Caco-2 (cell line): ENCODE measurements at regions not wholly inside any gene's neighbourhood (a gene's known extent, or its start where the extent isn't known, plus 50 kb on each side); places are given as distances from the start of the nearest gene placed in this dataset.

Experiments used
- BruUV-seq: library from RNA; stranded (reverse); fragments of 400-500 nt; replicated peaks from 2 replicates; lab custom pipeline; 2021; lab: Mats Ljungman, UMichigan
- CTCF ChIA-PET: fragments of 300-600 bp; sonication (Branson Sonifier 250); formaldehyde crosslinking; loops from one replicate; lab custom pipeline; 2022; ENCODE audit warnings: antibody characterized with exemption; lab: Charles Lee
- POLR2A ChIA-PET: fragments of 300-600 bp; sonication (Branson Sonifier 250); formaldehyde crosslinking; loops from one replicate; lab custom pipeline; 2022; ENCODE audit warnings: antibody characterized with exemption; lab: Charles Lee
- DNase-seq, 2 experiments: peaks; one replicate each; pipeline versions ENCODE4 v3.0.0 to v3.0.0-alpha.2; 2020 to 2022
- H3K27me3 ChIP-seq: replicated peaks from 2 replicates; pipeline ENCODE4 v1.6.0; 2011; ENCODE audit warnings: low read length; ENCODE audit not compliant: control insufficient read depth, insufficient read depth
- H3K36me3 ChIP-seq: 2 replicates; pipeline ENCODE4 v1.5.1; 2011; ENCODE audit warnings: low read length; ENCODE audit not compliant: control insufficient read depth, insufficient read depth
- H3K4me1 ChIP-seq: fragments of 250-450 bp; sonication (Bioruptor Pico); 2 replicates; pipeline ENCODE4 v1.5.1; 2020; ENCODE audit warnings: mild to moderate bottlenecking
- H3K4me3 ChIP-seq: 2 replicates; pipeline ENCODE4 v1.5.1; 2011; ENCODE audit warnings: low read depth, mild to moderate bottlenecking, control low read depth, low read length
- H3K9me3 ChIP-seq: fragments of 250-450 bp; sonication (Bioruptor Pico); 2 replicates; pipeline ENCODE4 v1.5.1; 2020; ENCODE audit warnings: mild to moderate bottlenecking, moderate library complexity
- H3K27ac Mint-ChIP-seq: one replicate; pipeline ENCODE4 v1.8.0; 2022; ENCODE audit warnings: mixed read lengths; ENCODE audit not compliant: unreplicated experiment
- H3K27me3 Mint-ChIP-seq: one replicate; pipeline ENCODE4 v1.8.0; 2022; ENCODE audit warnings: mixed read lengths; ENCODE audit not compliant: insufficient read depth, unreplicated experiment
- H3K36me3 Mint-ChIP-seq: one replicate; pipeline ENCODE4 v1.8.0; 2022; ENCODE audit warnings: mild to moderate bottlenecking, mixed read lengths; ENCODE audit not compliant: insufficient read depth, unreplicated experiment
- H3K4me1 Mint-ChIP-seq: one replicate; pipeline ENCODE4 v1.8.0; 2022; ENCODE audit warnings: low read depth, mixed read lengths; ENCODE audit not compliant: unreplicated experiment
- H3K4me3 Mint-ChIP-seq: one replicate; pipeline ENCODE4 v1.8.0; 2022; ENCODE audit warnings: mild to moderate bottlenecking, moderate library complexity, mixed read lengths; ENCODE audit not compliant: unreplicated experiment
- H3K9me3 Mint-ChIP-seq: one replicate; pipeline ENCODE4 v1.8.0; 2022; ENCODE audit warnings: mixed read lengths; ENCODE audit not compliant: unreplicated experiment
- CTCF ChIP-seq, 2 experiments: fragments of 200-600 bp in 1 of 2; IDR thresholded peaks; 1 replicate in 1 of 2; 2 replicates in 1 of 2; pipeline versions ENCODE4 v1.5.1 to v1.8.0; 2011 to 2022; ENCODE audit warnings: antibody characterized with exemption in 1 of 2, control low read depth in 1 of 2, inconsistent platforms in 1 of 2, low read depth in 1 of 2, low read length in 1 of 2, mild to moderate bottlenecking in 1 of 2, moderate library complexity in 1 of 2; ENCODE audit not compliant: insufficient read depth in 1 of 2, severe bottlenecking in 1 of 2, unreplicated experiment in 1 of 2
- intact Hi-C: fragments of 100-400 bp; cut with micrococcal nuclease; formaldehyde crosslinking; loops from one replicate; pipeline ENCODE4 v1.10.0; 2022; ENCODE audit not compliant: unreplicated experiment

GRCh38 chr20:59441306-59441705, 140.9 kb downstream of the EDN3 start:
- H3K36me3 ChIP-seq: no peaks in the 10 kb centered on the region
- H3K27me3 Mint-ChIP-seq: peaks cover 42% of the 10 kb centered on the region
- no peaks in the 10 kb centered on the region for H3K9me3 Mint-ChIP-seq
- H3K36me3 Mint-ChIP-seq: no peaks in the 10 kb centered on the region
- BruUV-seq: no TSS peak
- no peak overlapping the region for H3K4me3 Mint-ChIP-seq
- intact Hi-C loops: no loop called here
- peaks cover 5% of the 10 kb centered on the region for H3K27me3 ChIP-seq
- H3K4me3 ChIP-seq: no peak overlapping the region
- no peak for DNase-seq
- TF ChIP-seq CTCF (IDR thresholded peaks at IDR 0.05; ENCODE audit: insufficient read depth in 1 of 2, low read depth in 1 of 2, low read length in 1 of 2, severe bottlenecking in 1 of 2, unreplicated experiment in 1 of 2): no peak
- H3K4me1 Mint-ChIP-seq: no peaks in the 10 kb centered on the region
- no peak overlapping the region for H3K27ac Mint-ChIP-seq
- no peaks in the 10 kb centered on the region for H3K9me3 ChIP-seq
- POLR2A ChIA-PET: no interaction called here
- peaks cover 7% of the 10 kb centered on the region; the same call in 1 of the 2 replicates for H3K4me1 ChIP-seq
- CTCF ChIA-PET: no interaction called here

DNA sequence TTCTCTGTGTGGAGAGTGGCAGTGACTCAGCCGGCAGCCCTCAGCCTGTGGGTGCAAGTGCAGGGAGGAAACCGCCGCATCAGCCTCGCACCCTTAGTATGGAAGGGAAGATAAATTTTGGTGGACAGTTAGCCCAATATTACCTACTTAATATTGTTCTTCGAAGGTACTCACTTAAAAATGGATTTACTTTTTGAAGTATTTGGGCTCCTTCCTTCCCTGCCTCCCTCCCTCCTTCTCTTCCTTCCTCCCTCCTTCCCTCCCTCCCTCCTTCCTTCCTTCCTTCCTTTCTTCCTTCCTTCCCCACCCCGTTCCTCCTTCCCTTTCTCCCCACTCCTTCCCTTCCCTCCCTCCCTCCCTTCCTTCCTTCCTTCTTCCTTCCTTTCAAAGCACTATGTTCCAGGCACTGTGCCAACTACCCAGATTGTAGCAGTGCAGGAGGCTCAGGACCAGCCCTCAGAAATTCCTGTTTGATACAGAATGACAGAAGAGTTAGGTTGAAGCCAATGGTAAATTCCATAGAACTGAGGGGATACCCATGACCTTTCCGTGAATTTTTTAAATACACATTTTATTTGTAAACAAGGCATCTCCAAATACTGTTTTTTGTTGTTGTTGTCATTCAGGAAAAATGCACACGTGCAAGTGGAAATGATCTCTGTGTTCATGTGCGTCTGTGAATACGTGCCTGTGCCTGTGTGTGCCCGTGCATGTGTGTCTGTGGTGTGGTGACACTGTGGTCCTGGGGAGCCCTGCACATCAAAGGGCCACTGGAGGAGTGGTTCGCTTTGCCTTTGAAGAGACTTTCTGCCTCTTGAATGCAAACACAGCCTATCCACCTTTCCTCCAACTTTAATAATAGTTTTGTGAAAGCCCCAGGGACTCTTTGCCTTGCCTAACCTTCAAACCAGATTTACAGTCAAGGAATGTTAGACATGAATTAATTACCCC, 141.7 kb downstream of the EDN3 start:
- Histone ChIP-seq H3K27me3 (peaks cover 5% of the 10 kb centered on the region), H3K4me3 (no peak overlapping the region), H3K9me3 (no peaks in the 10 kb centered on the region), H3K36me3 (no peaks in the 10 kb centered on the region), H3K4me1 (peaks cover 10% of the 10 kb centered on the region; the same call in 1 of the 2 replicates)
- Mint-ChIP-seq H3K4me3 (no peak overlapping the region), H3K36me3 (no peaks in the 10 kb centered on the region), H3K27me3 (peaks cover 48% of the 10 kb centered on the region), H3K9me3 (no peaks in the 10 kb centered on the region), H3K4me1 (no peaks in the 10 kb centered on the region), H3K27ac (no peak overlapping the region)
- ChIA-PET CTCF (no interaction called here), POLR2A (no interaction called here)
- intact Hi-C loops: no loop called here
- DNase-seq: no peak
- no TSS peak for BruUV-seq
- TF ChIP-seq CTCF (IDR thresholded peaks at IDR 0.05; ENCODE audit: insufficient read depth in 1 of 2, low read depth in 1 of 2, low read length in 1 of 2, severe bottlenecking in 1 of 2, unreplicated experiment in 1 of 2): no peak

DNA sequence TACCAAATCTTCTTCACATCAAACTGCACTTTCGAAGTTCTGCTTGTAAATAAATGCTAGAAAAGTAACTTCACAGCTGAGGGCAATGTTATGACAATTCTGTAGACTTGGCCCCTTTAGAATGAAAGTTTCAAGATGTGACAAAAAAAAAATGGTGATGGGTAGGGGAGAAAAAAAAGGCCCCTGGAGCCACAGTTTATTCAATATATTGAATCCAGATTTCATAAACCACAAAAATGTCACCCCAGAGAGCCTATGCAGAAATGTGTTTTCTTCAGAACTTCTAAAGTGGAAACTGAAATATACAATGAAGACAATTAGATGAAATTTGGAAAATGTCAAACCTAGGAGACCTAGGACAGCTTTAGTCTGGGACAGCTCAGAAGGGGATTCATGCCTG, 143.1 kb downstream of the EDN3 start:
- no peaks in the 10 kb centered on the region for H3K9me3 ChIP-seq
- H3K27me3 ChIP-seq: peaks cover 5% of the 10 kb centered on the region
- POLR2A ChIA-PET: no interaction called here
- no peak overlapping the region for H3K4me3 ChIP-seq
- intact Hi-C loops: no loop called here
- Mint-ChIP-seq H3K36me3 (no peaks in the 10 kb centered on the region), H3K27ac (no peak overlapping the region), H3K4me1 (no peaks in the 10 kb centered on the region), H3K27me3 (peaks cover 59% of the 10 kb centered on the region), H3K9me3 (no peaks in the 10 kb centered on the region), H3K4me3 (no peak overlapping the region)
- no peak for DNase-seq
- no peak for TF ChIP-seq CTCF (IDR thresholded peaks at IDR 0.05; ENCODE audit: insufficient read depth in 1 of 2, low read depth in 1 of 2, low read length in 1 of 2, severe bottlenecking in 1 of 2, unreplicated experiment in 1 of 2)
- CTCF ChIA-PET: no interaction called here
- BruUV-seq: no TSS peak
- peaks cover 15% of the 10 kb centered on the region; the same call in 1 of the 2 replicates for H3K4me1 ChIP-seq
- H3K36me3 ChIP-seq: no peaks in the 10 kb centered on the region
